ENCODE measurements at regions not wholly inside any gene's neighbourhood (a gene's known extent, or its start where the extent isn't known, plus 50 kb on each side); places are given as distances from the start of the nearest gene placed in this dataset.

DNA sequence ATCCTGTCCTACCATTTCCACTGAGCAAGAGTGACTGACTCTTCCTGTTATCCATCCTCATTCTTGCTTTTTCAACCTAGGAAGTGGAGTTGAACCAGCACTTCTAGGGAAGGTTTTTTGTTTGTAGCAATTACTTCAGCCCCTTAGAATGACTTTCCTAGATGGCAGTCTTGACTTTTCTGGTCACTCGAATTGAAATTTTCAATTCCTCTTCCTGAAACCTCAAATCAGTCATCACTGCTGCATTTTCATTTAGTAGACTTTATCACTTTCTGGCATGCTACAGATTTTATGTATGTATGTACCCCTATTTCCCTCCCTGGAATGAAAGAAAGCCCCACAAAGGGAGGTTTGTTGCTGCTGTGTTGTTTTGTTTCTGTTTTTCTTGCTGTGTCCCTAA lies 915.9 kb downstream of the PCDH17 start:
- Mint-ChIP-seq H3K27ac (no peak overlapping the region; the same call in 1 of the 2 replicates), H3K9me3 (no peaks in the 10 kb centered on the region), H3K36me3 (ENCODE audit: low read depth) (no peaks in the 10 kb centered on the region), H3K27me3 (ENCODE audit: insufficient read depth, low read depth, poor library complexity) (no peaks in the 10 kb centered on the region), H3K4me1 (no peaks in the 10 kb centered on the region), H3K4me3 (no peak overlapping the region)
- Histone ChIP-seq H3K79me2 (replicated peaks; ENCODE audit: insufficient read depth) (no peaks in the 10 kb centered on the region), H3K27ac (ENCODE audit: low read depth) (no peak overlapping the region), H3K4me3 (no peak overlapping the region), H4K20me1 (replicated peaks; ENCODE audit: insufficient read depth) (no peaks in the 10 kb centered on the region), H2AFZ (no peak overlapping the region), H3K27me3 (ENCODE audit: insufficient read depth) (no peaks in the 10 kb centered on the region), H3F3A (replicated peaks; ENCODE audit: low read depth) (no peaks in the 10 kb centered on the region), H3K4me1 (ENCODE audit: insufficient read depth) (no peaks in the 10 kb centered on the region), H3K9me2 (ENCODE audit: insufficient read depth) (no peaks in the 10 kb centered on the region), H3K36me3 (ENCODE audit: insufficient read depth) (no peaks in the 10 kb centered on the region), H3K4me2 (no peak overlapping the region)
- TF ChIP-seq JUNB (IDR thresholded peaks at IDR 0.05; ENCODE audit: unreplicated experiment) (no peak), ZNF114 (CRISPR knock-in tag; IDR thresholded peaks at IDR 0.05) (no peak), POLR2AphosphoS5 (IDR thresholded peaks at IDR 0.05; ENCODE audit: low read depth) (no peak), CREB1 (CRISPR knock-in tag; IDR thresholded peaks at IDR 0.05; ENCODE audit: low read depth) (no peak), STAT1 (IDR thresholded peaks at IDR 0.05; ENCODE audit: unreplicated experiment) (no peak)
- ATAC-seq (no peak), DNase-seq (ENCODE audit: low spot score) (no peak)

- Mint-ChIP-seq H3K4me1 (no peaks in the 10 kb centered on the region), H3K9me3 (no peaks in the 10 kb centered on the region), H3K36me3 (ENCODE audit: low read depth) (no peaks in the 10 kb centered on the region), H3K4me3 (no peak overlapping the region), H3K27ac (no peak overlapping the region), H3K27me3 (ENCODE audit: insufficient read depth, low read depth, poor library complexity) (no peaks in the 10 kb centered on the region)
- Histone ChIP-seq H3F3A (replicated peaks; ENCODE audit: low read depth) (no peaks in the 10 kb centered on the region), H3K36me3 (ENCODE audit: insufficient read depth) (no peaks in the 10 kb centered on the region), H2AFZ (no peak overlapping the region), H3K4me3 (no peak overlapping the region), H3K4me1 (ENCODE audit: insufficient read depth) (no peaks in the 10 kb centered on the region), H3K27me3 (ENCODE audit: insufficient read depth) (no peaks in the 10 kb centered on the region), H4K20me1 (replicated peaks; ENCODE audit: insufficient read depth) (no peaks in the 10 kb centered on the region), H3K27ac (ENCODE audit: low read depth) (no peak overlapping the region), H3K79me2 (replicated peaks; ENCODE audit: insufficient read depth) (no peaks in the 10 kb centered on the region), H3K4me2 (no peak overlapping the region), H3K9me2 (ENCODE audit: insufficient read depth) (no peaks in the 10 kb centered on the region)
- no peak for DNase-seq (ENCODE audit: low spot score)
- no peak for ATAC-seq
- TF ChIP-seq JUNB (IDR thresholded peaks at IDR 0.05; ENCODE audit: unreplicated experiment) (no peak), ZNF331 (CRISPR knock-in tag; IDR thresholded peaks at IDR 0.05; ENCODE audit: low read depth) (no peak), EZH2 (IDR thresholded peaks at IDR 0.05; ENCODE audit: low read depth, unreplicated experiment) (no peak), STAT1 (IDR thresholded peaks at IDR 0.05; ENCODE audit: unreplicated experiment) (no peak), ETS1 (IDR thresholded peaks at IDR 0.05) (no peak), POLR2AphosphoS5 (IDR thresholded peaks at IDR 0.05; ENCODE audit: low read depth) (no peak), CREB1 (CRISPR knock-in tag; IDR thresholded peaks at IDR 0.05; ENCODE audit: low read depth) (no peak), REST (IDR thresholded peaks at IDR 0.05; ENCODE audit: unreplicated experiment) (no peak)
- TF ChIP-seq, protein P1, sequence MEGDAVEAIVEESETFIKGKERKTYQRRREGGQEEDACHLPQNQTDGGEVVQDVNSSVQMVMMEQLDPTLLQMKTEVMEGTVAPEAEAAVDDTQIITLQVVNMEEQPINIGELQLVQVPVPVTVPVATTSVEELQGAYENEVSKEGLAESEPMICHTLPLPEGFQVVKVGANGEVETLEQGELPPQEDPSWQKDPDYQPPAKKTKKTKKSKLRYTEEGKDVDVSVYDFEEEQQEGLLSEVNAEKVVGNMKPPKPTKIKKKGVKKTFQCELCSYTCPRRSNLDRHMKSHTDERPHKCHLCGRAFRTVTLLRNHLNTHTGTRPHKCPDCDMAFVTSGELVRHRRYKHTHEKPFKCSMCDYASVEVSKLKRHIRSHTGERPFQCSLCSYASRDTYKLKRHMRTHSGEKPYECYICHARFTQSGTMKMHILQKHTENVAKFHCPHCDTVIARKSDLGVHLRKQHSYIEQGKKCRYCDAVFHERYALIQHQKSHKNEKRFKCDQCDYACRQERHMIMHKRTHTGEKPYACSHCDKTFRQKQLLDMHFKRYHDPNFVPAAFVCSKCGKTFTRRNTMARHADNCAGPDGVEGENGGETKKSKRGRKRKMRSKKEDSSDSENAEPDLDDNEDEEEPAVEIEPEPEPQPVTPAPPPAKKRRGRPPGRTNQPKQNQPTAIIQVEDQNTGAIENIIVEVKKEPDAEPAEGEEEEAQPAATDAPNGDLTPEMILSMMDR (conservative IDR thresholded peaks at IDR 0.05; ENCODE audit: low read depth in 2 of 2) = no peak
Measured at GRCh38 chr13:58566176-58566575, 934.6 kb downstream of the PCDH17 start.

Data from GM23338 (cell line).